ENCODE measurements at regions not wholly inside any gene's neighbourhood (a gene's known extent, or its start where the extent isn't known, plus 50 kb on each side); places are given as distances from the start of the nearest gene placed in this dataset.

DNA sequence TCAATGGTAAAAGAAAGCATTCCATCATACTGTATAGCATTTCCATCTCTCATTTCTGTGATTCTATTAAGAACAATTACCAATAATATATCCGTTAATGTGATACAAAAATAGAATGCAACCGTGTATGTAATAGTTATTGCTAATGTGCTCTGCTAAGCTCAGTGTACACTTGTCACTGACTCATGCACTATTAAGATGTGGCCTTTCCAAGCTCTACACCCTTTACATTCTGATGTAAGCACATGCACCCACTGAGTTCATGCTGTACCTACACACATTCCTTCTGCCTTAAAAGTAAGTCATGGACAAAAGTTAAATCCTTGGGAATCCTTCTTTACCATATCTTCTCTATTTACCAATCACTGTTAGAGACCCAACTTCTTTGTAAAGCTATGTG lies 319.1 kb downstream of the ZSWIM6 start:
- H3K27me3 ChIP-seq (ENCODE audit: insufficient read depth): peaks cover 10% of the 10 kb centered on the region; the same call in 1 of the 2 replicates
- no peak for DNase-seq
- no peak overlapping the region for H3K4me3 ChIP-seq (ENCODE audit: low read depth in 2 of 2, low read length in 1 of 2)
- H3K4me2 ChIP-seq: no peak overlapping the region
- no peak overlapping the region for H2AFZ ChIP-seq (ENCODE audit: low read depth)
- 76% methylated on average over 2 of the region's 2 CpGs for WGBS (ENCODE audit: low lambda C conversion rate)
- no peaks in the 10 kb centered on the region for H4K20me1 ChIP-seq (ENCODE audit: insufficient read depth)
- no peaks in the 10 kb centered on the region for H3K79me2 ChIP-seq (ENCODE audit: insufficient read depth)
- TF ChIP-seq JUND (IDR thresholded peaks at IDR 0.05): no peak
- TF ChIP-seq RAD21 (IDR thresholded peaks at IDR 0.05; ENCODE audit: low read length): no peak
- TF ChIP-seq USF1 (IDR thresholded peaks at IDR 0.05; ENCODE audit: borderline replicate concordance, low read depth): no peak
- POLR2A ChIA-PET: no interaction called here
- no peaks in the 10 kb centered on the region for H3F3A ChIP-seq (replicated peaks; ENCODE audit: insufficient read depth)
- no peak overlapping the region for H3K9ac ChIP-seq
- no peak overlapping the region for H3K27ac ChIP-seq (ENCODE audit: low read depth in 2 of 2, low read length in 1 of 2)
- no peaks in the 10 kb centered on the region for H3K36me3 ChIP-seq (replicated peaks in 1 of 2; ENCODE audit: control insufficient read depth in 1 of 2, insufficient read depth in 2 of 2, low read length in 1 of 2)
- H3K4me1 ChIP-seq (ENCODE audit: control insufficient read depth in 1 of 2, insufficient read depth in 2 of 2, low read depth in 1 of 2, low read length in 1 of 2): no peaks in the 10 kb centered on the region
- CTCF ChIA-PET: no interaction called here
- no peaks in the 10 kb centered on the region for H3K9me2 ChIP-seq
- no peaks in the 10 kb centered on the region for H3K9me3 ChIP-seq

DNA sequence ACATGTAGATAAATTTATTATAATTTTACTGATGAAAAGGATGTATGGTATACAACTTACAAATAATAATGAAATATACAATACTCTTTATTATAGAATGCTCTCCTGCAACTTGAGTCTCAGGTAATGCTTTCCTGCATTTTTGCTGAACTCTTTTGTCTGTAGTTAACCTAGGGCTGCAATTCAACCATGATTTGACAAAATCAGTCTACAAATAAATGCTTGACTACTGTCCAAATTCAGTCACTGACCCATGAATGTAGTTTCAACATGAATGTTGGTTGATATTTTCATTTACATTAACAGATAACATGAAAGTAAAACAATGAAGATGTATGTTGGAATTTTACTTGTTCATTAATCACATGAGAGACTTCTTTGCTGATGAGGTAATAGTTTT lies 320.9 kb downstream of the ZSWIM6 start:
- Histone ChIP-seq H4K20me1 (ENCODE audit: insufficient read depth) (no peaks in the 10 kb centered on the region), H3K9me3 (no peaks in the 10 kb centered on the region), H3K9me2 (no peaks in the 10 kb centered on the region), H3K4me2 (no peak overlapping the region), H3K4me3 (ENCODE audit: low read depth in 2 of 2, low read length in 1 of 2) (no peak overlapping the region), H3F3A (replicated peaks; ENCODE audit: insufficient read depth) (no peaks in the 10 kb centered on the region), H3K79me2 (ENCODE audit: insufficient read depth) (no peaks in the 10 kb centered on the region), H3K36me3 (replicated peaks in 1 of 2; ENCODE audit: control insufficient read depth in 1 of 2, insufficient read depth in 2 of 2, low read length in 1 of 2) (no peaks in the 10 kb centered on the region), H3K9ac (no peak overlapping the region), H3K27me3 (ENCODE audit: insufficient read depth) (peaks cover 10% of the 10 kb centered on the region; the same call in 1 of the 2 replicates), H3K4me1 (ENCODE audit: control insufficient read depth in 1 of 2, insufficient read depth in 2 of 2, low read depth in 1 of 2, low read length in 1 of 2) (no peaks in the 10 kb centered on the region; a peak in 2 of 4 replicates), H3K27ac (ENCODE audit: low read depth in 2 of 2, low read length in 1 of 2) (no peak overlapping the region), H2AFZ (ENCODE audit: low read depth) (no peak overlapping the region)
- POLR2A ChIA-PET: no interaction called here
- DNase-seq: no peak
- CTCF ChIA-PET: no interaction called here
- no peak for TF ChIP-seq GATA2 (CRISPR knock-in tag; IDR thresholded peaks at IDR 0.05)
- no peak for TF ChIP-seq RFX5 (IDR thresholded peaks at IDR 0.05; ENCODE audit: low read length)
- TF ChIP-seq POLR2AphosphoS5 (IDR thresholded peaks at IDR 0.05; ENCODE audit: low read depth, low read length): no peak
- TF ChIP-seq FOXJ3 (CRISPR knock-in tag; IDR thresholded peaks at IDR 0.05): no peak
- TF ChIP-seq RXRA (IDR thresholded peaks at IDR 0.05; ENCODE audit: borderline replicate concordance, low read depth): no peak
- no peak for TF ChIP-seq SIN3A (IDR thresholded peaks at IDR 0.05; ENCODE audit: borderline replicate concordance, low read depth, low read length)
- TF ChIP-seq TCF12 (IDR thresholded peaks at IDR 0.05): no peak
- TF ChIP-seq MEF2A (IDR thresholded peaks at IDR 0.05; ENCODE audit: borderline replicate concordance, low read depth): no peak

DNA sequence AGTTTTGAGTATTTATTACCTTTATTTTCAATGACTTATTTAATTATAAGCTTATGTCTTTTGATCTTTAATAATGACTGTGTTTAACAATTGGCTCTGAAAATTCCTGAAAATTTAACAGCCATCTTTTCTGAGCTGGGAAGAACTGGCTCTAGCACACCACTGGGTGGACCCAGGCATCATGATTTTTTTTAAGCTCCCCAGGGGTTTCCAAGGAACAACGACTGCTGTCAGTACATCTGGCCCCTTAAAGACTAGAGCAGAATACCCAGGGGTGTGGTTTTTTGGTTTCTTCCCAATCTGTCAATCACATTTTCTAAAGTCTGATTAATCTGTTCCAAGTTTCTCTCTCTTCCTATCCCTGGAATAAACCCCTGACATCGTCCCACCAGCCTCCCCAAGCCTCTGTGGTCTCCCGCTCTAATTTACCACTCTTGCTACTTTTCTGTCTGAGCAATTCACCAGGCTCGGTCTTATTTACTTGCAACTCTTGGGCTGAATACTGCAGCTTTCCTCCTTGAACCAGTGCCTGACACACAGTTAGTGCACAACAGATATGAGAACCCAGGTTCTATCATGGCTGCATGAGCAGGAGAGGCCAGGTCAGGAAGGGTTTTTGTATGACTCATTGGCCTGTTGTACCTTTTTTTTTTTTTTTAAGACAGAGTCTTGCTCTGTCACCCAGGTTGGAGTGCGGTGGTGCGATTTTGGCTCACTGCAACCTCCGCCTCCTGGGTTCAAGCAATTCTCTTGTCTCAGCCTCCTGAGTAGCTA lies 321.9 kb downstream of the ZSWIM6 start:
- Histone ChIP-seq H3K9ac (no peak overlapping the region), H3K36me3 (replicated peaks in 1 of 2; ENCODE audit: control insufficient read depth in 1 of 2, insufficient read depth in 2 of 2, low read length in 1 of 2) (no peaks in the 10 kb centered on the region), H3K4me2 (no peak overlapping the region), H3K79me2 (ENCODE audit: insufficient read depth) (no peaks in the 10 kb centered on the region), H3K4me1 (ENCODE audit: control insufficient read depth in 1 of 2, insufficient read depth in 2 of 2, low read depth in 1 of 2, low read length in 1 of 2) (peaks cover 0 to 4% of the 10 kb centered on the region in 2 experiments; a peak in 2 of 4 replicates), H4K20me1 (ENCODE audit: insufficient read depth) (no peaks in the 10 kb centered on the region), H3K27me3 (ENCODE audit: insufficient read depth) (peaks cover 5% of the 10 kb centered on the region; the same call in 1 of the 2 replicates), H2AFZ (ENCODE audit: low read depth) (no peak overlapping the region), H3K9me2 (no peaks in the 10 kb centered on the region), H3K9me3 (no peaks in the 10 kb centered on the region), H3K27ac (ENCODE audit: low read depth in 2 of 2, low read length in 1 of 2) (no peak overlapping the region), H3F3A (replicated peaks; ENCODE audit: insufficient read depth) (no peaks in the 10 kb centered on the region), H3K4me3 (ENCODE audit: low read depth in 2 of 2, low read length in 1 of 2) (no peak overlapping the region)
- ChIA-PET POLR2A (no interaction called here), CTCF (interaction anchor here (0.6 kb wide), 1 partner anchor 17 kb away, joined by 4 read pairs; no protein-coding TSS in a partner anchor)
- DNase-seq: no peak
- 92% methylated on average over 7 of the region's 7 CpGs for WGBS (ENCODE audit: low lambda C conversion rate)
- TF ChIP-seq REST (IDR thresholded peaks at IDR 0.05; ENCODE audit: low read depth, low read length): no peak
- TF ChIP-seq ELF1 (IDR thresholded peaks at IDR 0.05): no peak
- TF ChIP-seq NRF1 (IDR thresholded peaks at IDR 0.05; ENCODE audit: low read depth, low read length): no peak
- TF ChIP-seq MEF2A (IDR thresholded peaks at IDR 0.05; ENCODE audit: borderline replicate concordance, low read depth): no peak
- TF ChIP-seq EZH2phosphoT487 (IDR thresholded peaks at IDR 0.05; ENCODE audit: borderline replicate concordance, low read depth): no peak
- TF ChIP-seq RFX5 (IDR thresholded peaks at IDR 0.05; ENCODE audit: low read length): no peak
- TF ChIP-seq, protein P1, sequence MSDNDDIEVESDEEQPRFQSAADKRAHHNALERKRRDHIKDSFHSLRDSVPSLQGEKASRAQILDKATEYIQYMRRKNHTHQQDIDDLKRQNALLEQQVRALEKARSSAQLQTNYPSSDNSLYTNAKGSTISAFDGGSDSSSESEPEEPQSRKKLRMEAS (IDR thresholded peaks at IDR 0.05; ENCODE audit: low read depth): no peak
- TF ChIP-seq, protein P2, sequence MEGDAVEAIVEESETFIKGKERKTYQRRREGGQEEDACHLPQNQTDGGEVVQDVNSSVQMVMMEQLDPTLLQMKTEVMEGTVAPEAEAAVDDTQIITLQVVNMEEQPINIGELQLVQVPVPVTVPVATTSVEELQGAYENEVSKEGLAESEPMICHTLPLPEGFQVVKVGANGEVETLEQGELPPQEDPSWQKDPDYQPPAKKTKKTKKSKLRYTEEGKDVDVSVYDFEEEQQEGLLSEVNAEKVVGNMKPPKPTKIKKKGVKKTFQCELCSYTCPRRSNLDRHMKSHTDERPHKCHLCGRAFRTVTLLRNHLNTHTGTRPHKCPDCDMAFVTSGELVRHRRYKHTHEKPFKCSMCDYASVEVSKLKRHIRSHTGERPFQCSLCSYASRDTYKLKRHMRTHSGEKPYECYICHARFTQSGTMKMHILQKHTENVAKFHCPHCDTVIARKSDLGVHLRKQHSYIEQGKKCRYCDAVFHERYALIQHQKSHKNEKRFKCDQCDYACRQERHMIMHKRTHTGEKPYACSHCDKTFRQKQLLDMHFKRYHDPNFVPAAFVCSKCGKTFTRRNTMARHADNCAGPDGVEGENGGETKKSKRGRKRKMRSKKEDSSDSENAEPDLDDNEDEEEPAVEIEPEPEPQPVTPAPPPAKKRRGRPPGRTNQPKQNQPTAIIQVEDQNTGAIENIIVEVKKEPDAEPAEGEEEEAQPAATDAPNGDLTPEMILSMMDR (IDR thresholded peaks at IDR 0.05): no peak
